MCF 10A (cell line): ENCODE measurements at regions not wholly inside any gene's neighbourhood (a gene's known extent, or its start where the extent isn't known, plus 50 kb on each side); places are given as distances from the start of the nearest gene placed in this dataset.

Experiments
- BruUV-seq: library from RNA; stranded (reverse); fragments of 400-500 nt; replicated peaks from 2 replicates; lab custom pipeline; 2021; lab: Mats Ljungman, UMichigan
- CTCF ChIA-PET: fragments of 300-600 bp; sonication (Branson Sonifier 250); formaldehyde crosslinking; extraction: SDS; loops from one replicate; lab custom pipeline; 2021; ENCODE audit warnings: antibody characterized with exemption, inconsistent platforms; lab: Yijun Ruan, JAX
- POLR2A ChIA-PET: fragments of 300-600, 350-650 bp; sonication (Branson Sonifier 250); formaldehyde crosslinking; extraction: SDS; loops from one replicate; lab custom pipeline; 2020; ENCODE audit warnings: antibody characterized with exemption, inconsistent platforms; lab: Yijun Ruan, JAX
- DNase-seq: peaks from one replicate; pipeline ENCODE4 v3.0.0-alpha.2; 2018; ENCODE audit not compliant: unreplicated experiment
- H3K27ac Mint-ChIP-seq: one replicate; pipeline ENCODE4 v1.8.0; 2022; ENCODE audit warnings: mild to moderate bottlenecking, low read depth, mixed read lengths; ENCODE audit not compliant: unreplicated experiment
- H3K27me3 Mint-ChIP-seq: one replicate; pipeline ENCODE4 v1.8.0; 2022; ENCODE audit warnings: mixed read lengths; ENCODE audit not compliant: insufficient read depth, unreplicated experiment
- H3K36me3 Mint-ChIP-seq: one replicate; pipeline ENCODE4 v1.8.0; 2022; ENCODE audit warnings: mild to moderate bottlenecking, moderate library complexity, mixed read lengths; ENCODE audit not compliant: insufficient read depth, unreplicated experiment
- H3K4me1 Mint-ChIP-seq: one replicate; pipeline ENCODE4 v1.8.0; 2022; ENCODE audit warnings: mixed read lengths; ENCODE audit not compliant: insufficient read depth, unreplicated experiment
- H3K4me3 Mint-ChIP-seq: one replicate; pipeline ENCODE4 v1.8.0; 2022; ENCODE audit warnings: mild to moderate bottlenecking, moderate library complexity, mixed read lengths; ENCODE audit not compliant: unreplicated experiment
- H3K9me3 Mint-ChIP-seq: one replicate; pipeline ENCODE4 v1.8.0; 2022; ENCODE audit warnings: mixed read lengths; ENCODE audit not compliant: unreplicated experiment
- intact Hi-C: fragments of 100-400 bp; cut with micrococcal nuclease; formaldehyde crosslinking; loops from 2 replicates; pipeline ENCODE4 v1.14.1; 2022
- TF ChIP-seq, protein P1 (sequence below): fragments of 200-600 bp; IDR thresholded peaks from one replicate; pipeline ENCODE4 v1.8.0; 2022; ENCODE audit warnings: antibody characterized with exemption, mild to moderate bottlenecking; ENCODE audit not compliant: unreplicated experiment

DNA sequence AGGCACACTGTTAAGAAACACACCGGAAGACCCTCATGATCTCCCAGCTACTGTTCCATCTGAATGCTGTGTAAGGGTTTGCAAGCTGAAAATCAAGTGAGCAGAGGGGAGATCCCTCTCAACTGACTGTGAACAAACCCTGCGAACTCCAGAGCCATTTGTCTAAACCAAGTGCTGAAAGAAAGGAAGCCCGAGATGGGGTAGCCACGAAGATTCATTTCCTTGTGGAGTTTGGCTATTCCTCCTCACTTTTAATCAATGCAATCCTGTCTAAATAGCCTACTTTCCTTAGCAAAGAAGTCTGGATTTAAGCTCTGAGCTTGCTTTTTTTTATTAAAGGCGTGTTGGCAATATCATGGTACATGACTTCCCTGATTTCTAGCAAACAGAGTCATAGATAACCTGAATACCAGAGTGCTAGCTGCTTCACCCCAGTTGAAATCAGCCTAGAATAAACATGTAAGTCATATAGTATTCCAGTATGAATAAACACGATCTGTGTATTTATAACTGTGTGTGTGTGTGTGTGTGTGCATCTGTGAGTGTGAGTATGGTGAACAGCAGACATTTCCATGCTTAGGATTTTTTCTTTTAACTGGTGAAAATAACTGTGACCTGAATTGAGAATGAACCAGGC, 365.2 kb downstream of the ZNF521 start:
- Mint-ChIP-seq H3K27ac (no peak overlapping the region), H3K4me3 (no peak overlapping the region), H3K36me3 (no peaks in the 10 kb centered on the region), H3K27me3 (no peaks in the 10 kb centered on the region), H3K9me3 (peaks cover 30% of the 10 kb centered on the region), H3K4me1 (no peaks in the 10 kb centered on the region)
- TF ChIP-seq, protein P1, sequence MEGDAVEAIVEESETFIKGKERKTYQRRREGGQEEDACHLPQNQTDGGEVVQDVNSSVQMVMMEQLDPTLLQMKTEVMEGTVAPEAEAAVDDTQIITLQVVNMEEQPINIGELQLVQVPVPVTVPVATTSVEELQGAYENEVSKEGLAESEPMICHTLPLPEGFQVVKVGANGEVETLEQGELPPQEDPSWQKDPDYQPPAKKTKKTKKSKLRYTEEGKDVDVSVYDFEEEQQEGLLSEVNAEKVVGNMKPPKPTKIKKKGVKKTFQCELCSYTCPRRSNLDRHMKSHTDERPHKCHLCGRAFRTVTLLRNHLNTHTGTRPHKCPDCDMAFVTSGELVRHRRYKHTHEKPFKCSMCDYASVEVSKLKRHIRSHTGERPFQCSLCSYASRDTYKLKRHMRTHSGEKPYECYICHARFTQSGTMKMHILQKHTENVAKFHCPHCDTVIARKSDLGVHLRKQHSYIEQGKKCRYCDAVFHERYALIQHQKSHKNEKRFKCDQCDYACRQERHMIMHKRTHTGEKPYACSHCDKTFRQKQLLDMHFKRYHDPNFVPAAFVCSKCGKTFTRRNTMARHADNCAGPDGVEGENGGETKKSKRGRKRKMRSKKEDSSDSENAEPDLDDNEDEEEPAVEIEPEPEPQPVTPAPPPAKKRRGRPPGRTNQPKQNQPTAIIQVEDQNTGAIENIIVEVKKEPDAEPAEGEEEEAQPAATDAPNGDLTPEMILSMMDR, result no peak
- no peak for DNase-seq
- ChIA-PET POLR2A (no interaction called here), CTCF (interaction anchor here (0.5 to 0.7 kb wide), 4 partner anchors 32 to 1582 kb away, joined by 3 to 4 read pairs (median 3); no protein-coding TSS in a partner anchor)
- no TSS peak for BruUV-seq
- intact Hi-C loops, result no loop called here

DNA sequence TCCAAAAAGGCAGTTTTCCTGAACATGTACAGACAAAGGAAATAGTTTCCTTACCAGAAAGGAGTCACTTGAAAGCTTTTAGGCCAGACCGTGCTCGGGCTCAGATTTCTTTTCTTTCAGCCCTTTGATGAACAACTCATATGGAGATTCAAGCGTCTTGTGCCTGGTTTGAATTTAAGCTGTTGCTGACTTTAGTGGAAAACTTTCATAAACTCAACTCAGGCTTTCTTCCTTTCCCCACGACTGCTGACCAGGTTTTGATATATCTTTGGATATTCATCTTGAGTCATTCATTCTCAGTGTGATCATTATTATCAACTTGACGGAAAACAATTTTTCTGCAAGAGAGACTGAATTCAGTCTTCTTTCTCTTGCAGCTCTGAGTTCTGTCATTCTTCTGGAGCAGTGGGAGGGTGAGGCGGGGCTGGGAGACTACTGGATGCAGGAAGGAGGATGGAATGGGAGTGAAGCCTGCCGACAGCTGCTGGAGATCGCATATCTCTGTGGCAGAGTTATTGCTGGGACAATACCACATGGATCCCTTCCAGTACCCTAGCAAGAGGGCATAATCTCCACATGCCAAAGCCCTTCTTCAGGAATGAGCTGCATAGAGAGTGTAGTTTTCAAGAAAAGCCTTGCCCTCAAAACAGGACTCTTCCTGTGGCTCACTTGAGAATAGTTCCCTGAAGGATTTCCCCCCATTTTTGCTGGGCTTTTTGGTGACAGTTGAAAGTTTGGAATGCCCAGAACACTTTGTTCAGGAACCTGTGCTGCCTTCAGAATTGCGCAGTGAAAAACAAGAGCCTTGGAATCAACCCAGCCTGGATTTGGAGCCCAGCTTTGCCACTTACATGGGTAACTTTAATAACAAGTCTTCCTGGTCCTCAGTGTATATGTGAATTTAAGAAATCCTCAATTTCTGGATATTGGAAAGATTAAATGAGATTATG, 364.4 kb downstream of the ZNF521 start:
- ChIA-PET POLR2A (no interaction called here), CTCF (interaction anchor here (0.6 kb wide), 1 partner anchor 444 kb away, joined by 3 read pairs; no protein-coding TSS in a partner anchor)
- BruUV-seq, result no TSS peak
- no peaks in the 10 kb centered on the region for H3K36me3 Mint-ChIP-seq
- no peak for DNase-seq
- H3K4me1 Mint-ChIP-seq, result no peaks in the 10 kb centered on the region
- TF ChIP-seq, protein P1, result no peak
- peaks cover 37% of the 10 kb centered on the region for H3K9me3 Mint-ChIP-seq
- no peak overlapping the region for H3K27ac Mint-ChIP-seq
- intact Hi-C loops, result no loop called here
- no peak overlapping the region for H3K4me3 Mint-ChIP-seq
- H3K27me3 Mint-ChIP-seq, result no peaks in the 10 kb centered on the region

DNA sequence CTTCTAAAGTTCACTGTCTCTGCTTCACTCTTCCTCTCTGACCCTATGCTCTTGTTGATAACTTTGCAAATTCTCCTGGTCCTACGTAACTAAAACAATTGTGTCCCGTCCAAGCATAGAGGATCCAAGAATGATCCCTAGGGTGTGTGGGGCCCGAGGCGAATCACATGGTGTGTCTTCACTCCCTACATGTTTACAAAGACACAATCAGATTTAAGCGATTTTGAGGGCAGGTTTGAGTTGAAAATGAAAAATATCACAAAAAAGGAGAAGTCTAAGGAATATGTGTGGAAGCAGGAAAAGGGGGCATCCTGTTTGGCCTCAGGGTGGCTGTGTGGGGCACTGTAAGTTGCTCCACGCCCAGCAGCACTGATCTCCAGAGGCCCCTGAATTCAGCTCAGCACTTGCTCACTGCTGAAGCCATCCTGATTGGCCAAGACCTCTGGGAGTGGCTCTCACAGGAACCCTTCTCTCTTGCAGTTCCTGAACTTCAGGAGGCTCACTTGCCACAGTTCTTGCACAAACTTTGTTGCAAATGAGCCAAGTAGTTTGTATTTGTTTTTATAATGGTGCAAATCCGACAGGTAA, 363.6 kb downstream of the ZNF521 start:
- Mint-ChIP-seq H3K4me1 (no peaks in the 10 kb centered on the region), H3K36me3 (no peaks in the 10 kb centered on the region), H3K9me3 (peaks cover 39% of the 10 kb centered on the region), H3K27me3 (no peaks in the 10 kb centered on the region), H3K4me3 (no peak overlapping the region), H3K27ac (no peak overlapping the region)
- BruUV-seq, result no TSS peak
- intact Hi-C loops, result no loop called here
- ChIA-PET POLR2A (no interaction called here), CTCF (no interaction called here)
- DNase-seq, result peak; percentile 7
- TF ChIP-seq, protein P1, result no peak
